ENCODE measurements at regions not wholly inside any gene's neighbourhood (a gene's known extent, or its start where the extent isn't known, plus 50 kb on each side); places are given as distances from the start of the nearest gene placed in this dataset.

DNA sequence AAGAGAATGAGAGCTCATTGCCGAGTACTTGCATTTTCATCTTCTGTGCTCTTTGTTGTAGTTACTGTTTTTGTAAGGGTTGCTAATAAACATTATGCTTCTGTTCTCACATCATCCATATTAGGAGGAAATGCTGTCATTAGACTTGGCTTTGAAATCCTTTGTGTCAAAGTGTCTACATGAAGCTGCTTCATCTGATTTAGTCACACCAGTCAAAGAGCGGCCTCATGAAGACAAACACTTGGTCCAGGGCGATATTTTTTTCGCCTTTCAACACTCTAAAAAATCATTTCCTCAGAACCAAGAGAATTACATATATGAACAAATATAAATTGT, 105.0 kb downstream of the SPRY2 start:
- TF ChIP-seq, protein P1, sequence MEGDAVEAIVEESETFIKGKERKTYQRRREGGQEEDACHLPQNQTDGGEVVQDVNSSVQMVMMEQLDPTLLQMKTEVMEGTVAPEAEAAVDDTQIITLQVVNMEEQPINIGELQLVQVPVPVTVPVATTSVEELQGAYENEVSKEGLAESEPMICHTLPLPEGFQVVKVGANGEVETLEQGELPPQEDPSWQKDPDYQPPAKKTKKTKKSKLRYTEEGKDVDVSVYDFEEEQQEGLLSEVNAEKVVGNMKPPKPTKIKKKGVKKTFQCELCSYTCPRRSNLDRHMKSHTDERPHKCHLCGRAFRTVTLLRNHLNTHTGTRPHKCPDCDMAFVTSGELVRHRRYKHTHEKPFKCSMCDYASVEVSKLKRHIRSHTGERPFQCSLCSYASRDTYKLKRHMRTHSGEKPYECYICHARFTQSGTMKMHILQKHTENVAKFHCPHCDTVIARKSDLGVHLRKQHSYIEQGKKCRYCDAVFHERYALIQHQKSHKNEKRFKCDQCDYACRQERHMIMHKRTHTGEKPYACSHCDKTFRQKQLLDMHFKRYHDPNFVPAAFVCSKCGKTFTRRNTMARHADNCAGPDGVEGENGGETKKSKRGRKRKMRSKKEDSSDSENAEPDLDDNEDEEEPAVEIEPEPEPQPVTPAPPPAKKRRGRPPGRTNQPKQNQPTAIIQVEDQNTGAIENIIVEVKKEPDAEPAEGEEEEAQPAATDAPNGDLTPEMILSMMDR (conservative IDR thresholded peaks at IDR 0.05): no peak
- TF ChIP-seq EZH2 (IDR thresholded peaks at IDR 0.05; ENCODE audit: low read depth): no peak
